ENCODE measurements at regions not wholly inside any gene's neighbourhood (a gene's known extent, or its start where the extent isn't known, plus 50 kb on each side); places are given as distances from the start of the nearest gene placed in this dataset.
"Not testable (repeated sequence)": the region's sequence is repeated elsewhere in the genome, so short reads cannot be mapped to it uniquely, and the experiment has no call there.

DNA sequence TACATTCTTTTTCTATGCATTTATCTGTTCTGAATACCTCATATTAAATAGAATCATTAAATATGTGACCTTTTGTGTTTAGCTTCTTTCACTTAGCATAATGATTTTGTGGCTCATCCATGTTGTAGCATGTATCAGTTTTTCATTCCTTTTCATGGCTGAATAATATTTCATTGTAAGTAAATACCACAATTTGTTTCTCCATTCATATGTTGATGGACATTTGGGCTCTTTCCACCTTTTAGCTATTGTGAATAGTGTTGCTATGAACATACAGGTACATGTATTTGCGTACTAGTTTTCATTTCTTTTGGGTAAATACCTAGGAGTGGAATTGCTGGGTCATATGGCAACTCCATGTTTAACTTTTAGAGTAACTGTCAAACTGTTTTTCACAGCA, 85.1 kb downstream of the GNL3L start:
- intact Hi-C loops (cut with micrococcal nuclease): no loop called here
- Mint-ChIP-seq H3K27me3 (ENCODE audit: insufficient read depth) (no peaks in the 10 kb centered on the region), H3K36me3 (ENCODE audit: low read depth) (peaks cover 3% of the 10 kb centered on the region), H3K4me3 (no peak overlapping the region), H3K4me1 (ENCODE audit: low read depth) (no peaks in the 10 kb centered on the region), H3K9me3 (peaks cover 20% of the 10 kb centered on the region), H3K27ac (no peak overlapping the region)
- DNase-seq (ENCODE audit: low spot score): no peak

DNA sequence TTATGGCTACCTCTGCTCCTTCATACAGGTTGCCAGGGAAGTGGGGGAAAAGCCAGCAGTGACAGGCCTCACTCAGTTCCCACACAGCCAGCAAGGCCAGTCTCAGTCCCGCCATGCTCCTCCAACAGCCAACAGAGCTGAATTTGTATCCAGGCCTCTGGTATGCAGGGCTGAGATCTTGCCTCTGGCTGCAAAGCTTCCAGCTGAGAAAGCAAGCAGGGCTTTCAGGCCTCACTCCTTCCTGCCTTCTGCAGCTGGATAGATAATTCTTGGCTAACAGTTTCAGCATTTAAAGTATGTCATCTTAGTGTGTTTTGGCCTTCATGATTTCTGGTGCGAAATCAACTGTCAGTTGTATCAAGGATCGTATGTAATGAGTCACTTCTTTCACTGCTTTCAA, 103.6 kb downstream of the GNL3L start:
- Mint-ChIP-seq H3K4me1 (ENCODE audit: low read depth) (peaks cover 1% of the 10 kb centered on the region), H3K9me3 (peaks cover 28% of the 10 kb centered on the region), H3K4me3 (no peak overlapping the region), H3K36me3 (ENCODE audit: low read depth) (peaks cover 2% of the 10 kb centered on the region), H3K27ac (no peak overlapping the region), H3K27me3 (ENCODE audit: insufficient read depth) (no peaks in the 10 kb centered on the region)
- DNase-seq (ENCODE audit: low spot score): no peak
- intact Hi-C loops (cut with micrococcal nuclease): loop anchor here (10.0 kb wide), 1 partner anchor 949 kb away; the partner anchor contains the start of gene HUWE1

- H3K4me1 Mint-ChIP-seq (ENCODE audit: low read depth): peaks cover 10% of the 10 kb centered on the region
- intact Hi-C loops (cut with micrococcal nuclease): loop anchor here (1.0 to 10.0 kb wide), 8 partner anchors 169 to 954 kb away; partner anchors contain the start of genes APEX2, FAM120C, HUWE1 and PHF8
- H3K4me3 Mint-ChIP-seq: peak overlapping the region; percentile 93
- no peak for DNase-seq (ENCODE audit: low spot score)
- H3K27ac Mint-ChIP-seq: peak overlapping the region; percentile 99
- H3K27me3 Mint-ChIP-seq (ENCODE audit: insufficient read depth): no peaks in the 10 kb centered on the region
- peaks cover 12% of the 10 kb centered on the region for H3K9me3 Mint-ChIP-seq
- peaks cover 4% of the 10 kb centered on the region for H3K36me3 Mint-ChIP-seq (ENCODE audit: low read depth)
Measured at GRCh38 chrX:54639018-54639345, 109.0 kb downstream of the GNL3L start.

GRCh38 chrX:54639346-54640102, 109.5 kb downstream of the GNL3L start:
- intact Hi-C loops (cut with micrococcal nuclease): loop anchor here (1.0 to 10.0 kb wide), 9 partner anchors 169 to 1595 kb away; partner anchors contain the start of genes APEX2, FAM120C, HUWE1 and KLF8
- H3K27ac Mint-ChIP-seq: peak overlapping the region; percentile 99

GRCh38 chrX:54640103-54640690, 110.2 kb downstream of the GNL3L start:
- H3K36me3 Mint-ChIP-seq (ENCODE audit: low read depth): peaks cover 4% of the 10 kb centered on the region

More at GRCh38 chrX:54639346-54640102, 109.5 kb downstream of the GNL3L start:
- Mint-ChIP-seq H3K36me3 (ENCODE audit: low read depth) (peaks cover 4% of the 10 kb centered on the region), H3K9me3 (peaks cover 12% of the 10 kb centered on the region), H3K27me3 (ENCODE audit: insufficient read depth) (no peaks in the 10 kb centered on the region), H3K4me1 (ENCODE audit: low read depth) (peaks cover 10% of the 10 kb centered on the region), H3K4me3 (peak overlapping the region; percentile 93)
- peak; percentile 87 for DNase-seq (ENCODE audit: low spot score)

DNA sequence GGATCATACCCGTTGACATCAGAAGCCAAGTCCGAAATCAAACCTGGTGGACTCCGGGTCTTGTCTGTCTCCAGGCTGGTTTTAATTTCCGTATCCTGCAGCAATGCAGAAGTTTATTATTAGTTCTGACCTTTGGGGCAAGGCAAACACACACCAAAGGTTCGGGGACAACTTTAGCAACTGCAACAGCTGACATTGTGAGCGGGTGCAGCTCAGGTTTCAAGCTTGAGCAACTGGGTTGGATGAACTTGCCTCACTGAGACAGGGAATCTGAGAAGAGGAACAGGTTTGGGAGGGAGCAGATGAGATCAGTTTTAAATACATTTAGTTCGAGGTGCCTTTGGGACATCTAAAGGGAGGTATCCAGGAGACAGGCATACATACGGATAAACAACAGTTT, 110.7 kb downstream of the GNL3L start:
- H3K36me3 Mint-ChIP-seq (ENCODE audit: low read depth): peaks cover 4% of the 10 kb centered on the region
- H3K27me3 Mint-ChIP-seq (ENCODE audit: insufficient read depth): no peaks in the 10 kb centered on the region
- peaks cover 4% of the 10 kb centered on the region for H3K9me3 Mint-ChIP-seq
- peak overlapping the region; percentile 99 for H3K27ac Mint-ChIP-seq
- no peak overlapping the region for H3K4me3 Mint-ChIP-seq
- peaks cover 10% of the 10 kb centered on the region for H3K4me1 Mint-ChIP-seq (ENCODE audit: low read depth)
- no peak for DNase-seq (ENCODE audit: low spot score)
- intact Hi-C loops (cut with micrococcal nuclease): loop anchor here (10.0 kb wide), 1 partner anchor 1594 kb away; the partner anchor contains the start of gene KLF8

More at GRCh38 chrX:54640103-54640690, 110.2 kb downstream of the GNL3L start:
- H3K27ac Mint-ChIP-seq: peak overlapping the region; percentile 99
- H3K9me3 Mint-ChIP-seq: peaks cover 9% of the 10 kb centered on the region
- no peaks in the 10 kb centered on the region for H3K27me3 Mint-ChIP-seq (ENCODE audit: insufficient read depth)
- DNase-seq (ENCODE audit: low spot score): no peak
- intact Hi-C loops (cut with micrococcal nuclease): loop anchor here (10.0 kb wide), 1 partner anchor 1595 kb away; the partner anchor contains the start of gene KLF8
- peaks cover 10% of the 10 kb centered on the region for H3K4me1 Mint-ChIP-seq (ENCODE audit: low read depth)
- H3K4me3 Mint-ChIP-seq: peak overlapping the region; percentile 93

- no peaks in the 10 kb centered on the region for H3K27me3 Mint-ChIP-seq (ENCODE audit: insufficient read depth)
- H3K36me3 Mint-ChIP-seq (ENCODE audit: low read depth): peaks cover 2% of the 10 kb centered on the region
- no peak overlapping the region for H3K4me3 Mint-ChIP-seq
- H3K4me1 Mint-ChIP-seq (ENCODE audit: low read depth): peaks cover 10% of the 10 kb centered on the region
- no peaks in the 10 kb centered on the region for H3K9me3 Mint-ChIP-seq
- no peak for DNase-seq (ENCODE audit: low spot score)
- no peak overlapping the region for H3K27ac Mint-ChIP-seq
- intact Hi-C loops (cut with micrococcal nuclease): loop anchor here (10.0 kb wide), 1 partner anchor 1593 kb away; the partner anchor contains the start of gene KLF8
Measured at GRCh38 chrX:54641530-54641929, 111.5 kb downstream of the GNL3L start.

DNA sequence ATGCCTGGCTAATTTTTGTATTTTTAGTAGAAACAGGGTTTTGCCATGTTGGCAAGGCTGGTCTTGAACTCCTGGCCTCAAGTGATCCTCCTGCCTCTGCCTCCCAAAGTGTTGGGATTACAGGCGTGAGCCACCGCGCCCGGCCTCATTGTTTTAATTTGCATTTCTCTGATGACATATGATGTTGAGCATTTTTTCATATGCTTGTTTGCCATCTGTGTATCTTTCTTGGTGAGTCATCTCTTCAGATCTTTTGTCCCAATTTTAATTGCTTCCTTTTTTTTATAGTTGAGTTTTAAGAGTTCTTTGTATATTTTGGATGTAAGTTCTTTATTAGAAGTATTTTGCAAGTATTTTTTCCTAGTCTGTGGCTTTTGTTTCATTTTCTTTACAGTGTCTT, 117.6 kb downstream of the GNL3L start:
- not testable (repeated sequence) for H3K9me3 Mint-ChIP-seq; H3K4me1 Mint-ChIP-seq (ENCODE audit: low read depth); H3K36me3 Mint-ChIP-seq (ENCODE audit: low read depth); DNase-seq (ENCODE audit: low spot score); H3K4me3 Mint-ChIP-seq; H3K27ac Mint-ChIP-seq; H3K27me3 Mint-ChIP-seq (ENCODE audit: insufficient read depth)
- intact Hi-C loops (cut with micrococcal nuclease): loop anchor here (10.0 kb wide), 1 partner anchor 1587 kb away; the partner anchor contains the start of gene KLF8

- no peak overlapping the region for H3K4me3 Mint-ChIP-seq
- H3K36me3 Mint-ChIP-seq (ENCODE audit: low read depth): no peaks in the 10 kb centered on the region
- intact Hi-C loops (cut with micrococcal nuclease): no loop called here
- no peaks in the 10 kb centered on the region for H3K4me1 Mint-ChIP-seq (ENCODE audit: low read depth)
- peaks cover 6% of the 10 kb centered on the region for H3K9me3 Mint-ChIP-seq
- no peak for DNase-seq (ENCODE audit: low spot score)
- no peak overlapping the region for H3K27ac Mint-ChIP-seq
- H3K27me3 Mint-ChIP-seq (ENCODE audit: insufficient read depth): no peaks in the 10 kb centered on the region
Measured at GRCh38 chrX:54659547-54659946, 129.5 kb downstream of the GNL3L start.

DNA sequence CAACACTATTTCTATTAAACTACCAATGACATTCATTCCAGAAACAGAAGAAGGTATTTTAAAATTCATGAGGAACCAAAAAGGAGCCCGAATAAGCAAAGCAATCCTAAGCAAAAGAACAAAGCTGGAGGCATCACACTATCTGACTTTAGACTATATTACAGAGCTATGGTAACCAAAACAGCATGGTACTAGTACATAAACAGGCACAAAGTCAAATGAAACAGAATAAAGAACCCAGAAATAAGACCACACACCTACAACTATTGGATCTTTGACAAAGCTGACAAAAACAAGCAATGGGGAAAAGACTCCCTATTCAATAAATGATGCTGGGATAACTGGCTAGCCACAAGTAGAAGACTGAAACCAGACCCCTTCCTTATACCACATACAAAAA, 122.3 kb downstream of the ITIH6 start:
- no peak overlapping the region for H3K4me3 Mint-ChIP-seq
- no peak overlapping the region for H3K27ac Mint-ChIP-seq
- H3K27me3 Mint-ChIP-seq (ENCODE audit: insufficient read depth): peaks cover 2% of the 10 kb centered on the region
- intact Hi-C loops (cut with micrococcal nuclease): no loop called here
- no peaks in the 10 kb centered on the region for H3K36me3 Mint-ChIP-seq (ENCODE audit: low read depth)
- no peaks in the 10 kb centered on the region for H3K4me1 Mint-ChIP-seq (ENCODE audit: low read depth)
- no peak for DNase-seq (ENCODE audit: low spot score)
- H3K9me3 Mint-ChIP-seq: peaks cover 16% of the 10 kb centered on the region

DNA sequence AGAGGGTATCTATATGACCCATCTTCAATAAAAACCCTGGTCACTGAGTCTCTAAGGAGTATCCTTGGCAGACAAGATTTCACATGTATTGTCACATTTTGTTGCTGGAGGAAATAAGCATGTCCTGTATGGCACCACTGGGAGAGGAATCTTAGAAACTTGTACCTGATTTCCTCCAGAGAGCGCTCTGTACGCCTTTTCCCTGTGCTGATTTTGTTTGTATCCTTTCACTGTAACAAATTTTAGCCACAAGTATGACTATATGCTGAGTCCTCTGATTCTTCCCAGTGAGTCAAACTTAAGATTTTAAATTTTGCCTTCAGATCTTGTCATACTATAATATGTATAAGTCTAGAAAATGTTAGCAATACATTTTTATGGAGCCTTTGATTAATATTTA, 102.8 kb downstream of the ITIH6 start:
- Mint-ChIP-seq H3K27ac (no peak overlapping the region), H3K36me3 (ENCODE audit: low read depth) (no peaks in the 10 kb centered on the region), H3K27me3 (ENCODE audit: insufficient read depth) (no peaks in the 10 kb centered on the region), H3K4me1 (ENCODE audit: low read depth) (no peaks in the 10 kb centered on the region), H3K9me3 (peaks cover 5% of the 10 kb centered on the region), H3K4me3 (no peak overlapping the region)
- intact Hi-C loops (cut with micrococcal nuclease): no loop called here
- DNase-seq (ENCODE audit: low spot score): no peak

DNA sequence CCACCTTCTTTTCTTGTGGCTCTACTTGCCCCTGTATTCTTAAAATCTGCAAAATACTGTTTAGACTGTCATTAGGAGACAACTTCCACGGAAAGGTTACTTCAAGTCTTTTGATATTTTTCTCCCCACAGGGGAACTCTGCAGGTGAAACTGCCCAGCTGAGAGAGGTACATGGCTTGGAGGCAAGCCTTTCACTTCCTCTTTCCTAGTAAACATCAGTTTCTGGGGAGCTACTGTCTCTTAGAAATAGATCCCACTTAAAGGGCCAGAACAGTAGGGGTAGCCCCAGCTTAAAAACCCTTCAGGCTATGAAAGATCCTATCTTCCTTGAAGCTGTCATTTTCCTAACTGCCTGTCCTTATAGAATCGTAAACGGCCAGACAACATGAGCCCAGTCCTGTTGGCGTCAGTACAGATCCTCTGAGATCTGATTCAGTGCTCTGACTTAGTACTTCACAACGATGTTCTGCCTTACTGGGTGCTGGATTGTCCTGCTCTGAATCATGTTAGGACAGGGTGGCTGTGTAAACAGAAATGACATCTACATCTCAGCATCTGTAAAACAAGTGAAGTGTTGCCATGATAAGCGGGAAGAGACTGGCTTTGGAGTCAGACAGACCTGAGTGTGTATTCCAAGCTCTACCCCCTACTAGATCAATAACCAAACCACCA, 102.1 kb downstream of the ITIH6 start:
- no peak for DNase-seq (ENCODE audit: low spot score)
- intact Hi-C loops (cut with micrococcal nuclease): no loop called here
- Mint-ChIP-seq H3K36me3 (ENCODE audit: low read depth) (no peaks in the 10 kb centered on the region), H3K4me3 (no peak overlapping the region), H3K27me3 (ENCODE audit: insufficient read depth) (no peaks in the 10 kb centered on the region), H3K4me1 (ENCODE audit: low read depth) (no peaks in the 10 kb centered on the region), H3K27ac (no peak overlapping the region), H3K9me3 (peaks cover 5% of the 10 kb centered on the region)
